Stomach (tissue), 4 donors: ENCODE measurements at regions not wholly inside any gene's neighbourhood (a gene's known extent, or its start where the extent isn't known, plus 50 kb on each side); places are given as distances from the start of the nearest gene placed in this dataset.
"Not testable (repeated sequence)": the region's sequence is repeated elsewhere in the genome, so short reads cannot be mapped to it uniquely, and the experiment has no call there.

Experiments used
- EP300 ChIP-seq: sonication (generic); formaldehyde crosslinking; IDR thresholded peaks from one replicate; pipeline ENCODE4 v1.6.1; 2017; ENCODE audit warnings: antibody characterized with exemption
- POLR2A ChIP-seq, 4 donors: fragments of 450-650 bp; IDR thresholded peaks; one replicate each; pipeline ENCODE4 v1.6.1; 2016; ENCODE audit warnings: antibody characterized with exemption in 4 of 4, control low read depth in 2 of 4, mild to moderate bottlenecking in 1 of 4, moderate library complexity in 1 of 4
- TF ChIP-seq, protein P1 (sequence below), 7 experiments: fragments of 450-650 bp in 4 of 7; fragments of 200-600 bp in 3 of 7; sonication (generic) in 3 of 7; IDR thresholded peaks; one replicate each; pipeline ENCODE4 v1.5.1; 2016 to 2019; ENCODE audit warnings: antibody characterized with exemption in 7 of 7, control low read depth in 2 of 7, mild to moderate bottlenecking in 1 of 7

DNA sequence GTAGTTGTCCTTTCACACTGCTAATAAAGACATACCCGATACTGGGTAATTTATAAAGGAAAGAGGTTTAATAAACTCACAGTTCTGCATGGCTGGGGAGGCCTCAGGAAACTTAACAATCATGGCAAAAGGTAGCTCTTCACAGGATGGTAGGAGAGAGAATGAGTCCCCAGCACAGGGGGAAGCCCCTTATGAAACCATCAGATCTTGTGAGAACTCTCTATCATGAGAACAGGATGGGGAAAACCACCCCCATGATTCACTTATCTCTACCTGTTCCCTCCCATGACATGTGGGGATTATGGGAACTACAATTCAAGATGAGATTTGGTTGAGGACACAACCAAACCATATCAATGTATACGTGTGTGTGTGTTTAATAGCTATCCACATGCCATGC, 983.1 kb downstream of the C4orf33 start:
- TF ChIP-seq, protein P1, sequence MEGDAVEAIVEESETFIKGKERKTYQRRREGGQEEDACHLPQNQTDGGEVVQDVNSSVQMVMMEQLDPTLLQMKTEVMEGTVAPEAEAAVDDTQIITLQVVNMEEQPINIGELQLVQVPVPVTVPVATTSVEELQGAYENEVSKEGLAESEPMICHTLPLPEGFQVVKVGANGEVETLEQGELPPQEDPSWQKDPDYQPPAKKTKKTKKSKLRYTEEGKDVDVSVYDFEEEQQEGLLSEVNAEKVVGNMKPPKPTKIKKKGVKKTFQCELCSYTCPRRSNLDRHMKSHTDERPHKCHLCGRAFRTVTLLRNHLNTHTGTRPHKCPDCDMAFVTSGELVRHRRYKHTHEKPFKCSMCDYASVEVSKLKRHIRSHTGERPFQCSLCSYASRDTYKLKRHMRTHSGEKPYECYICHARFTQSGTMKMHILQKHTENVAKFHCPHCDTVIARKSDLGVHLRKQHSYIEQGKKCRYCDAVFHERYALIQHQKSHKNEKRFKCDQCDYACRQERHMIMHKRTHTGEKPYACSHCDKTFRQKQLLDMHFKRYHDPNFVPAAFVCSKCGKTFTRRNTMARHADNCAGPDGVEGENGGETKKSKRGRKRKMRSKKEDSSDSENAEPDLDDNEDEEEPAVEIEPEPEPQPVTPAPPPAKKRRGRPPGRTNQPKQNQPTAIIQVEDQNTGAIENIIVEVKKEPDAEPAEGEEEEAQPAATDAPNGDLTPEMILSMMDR (IDR thresholded peaks at IDR 0.05) = not testable (repeated sequence)
- TF ChIP-seq POLR2A (IDR thresholded peaks at IDR 0.05); EP300: not testable (repeated sequence)
